ENCODE measurements at regions not wholly inside any gene's neighbourhood (a gene's known extent, or its start where the extent isn't known, plus 50 kb on each side); places are given as distances from the start of the nearest gene placed in this dataset.

- TF ChIP-seq MYC (IDR thresholded peaks at IDR 0.05; ENCODE audit: low read depth, low read length) (no peak), MYC (CRISPR knock-in tag; IDR thresholded peaks at IDR 0.05; ENCODE audit: borderline replicate concordance, low read depth) (no peak), E2F6 (IDR thresholded peaks at IDR 0.05; ENCODE audit: borderline replicate concordance in 1 of 2, extremely low read depth in 1 of 2, insufficient read depth in 1 of 2, insufficient read length in 1 of 2, low read depth in 1 of 2, low read length in 1 of 2, poor library complexity in 1 of 2, severe bottlenecking in 1 of 2) (no peak), TAF7 (tag; IDR thresholded peaks at IDR 0.05) (no peak), HNRNPL (IDR thresholded peaks at IDR 0.05; ENCODE audit: low read depth, low read length) (no peak)
Observed at GRCh38 chr2:155203178-155203577, 504.7 kb downstream of the KCNJ3 start (continued).

GRCh38 chr2:155200753-155201152 lies 502.3 kb downstream of the KCNJ3 start:
- H3K4me3 ChIP-seq, result no peak overlapping the region
- no peaks in the 10 kb centered on the region for H3K79me2 ChIP-seq (ENCODE audit: control insufficient read depth, insufficient read depth, low read length)
- no peaks in the 10 kb centered on the region for H3K9me3 ChIP-seq (replicated peaks; ENCODE audit: control insufficient read depth, insufficient read depth, low read depth, low read length)
- H4K20me1 ChIP-seq (replicated peaks; ENCODE audit: control insufficient read depth, insufficient read depth, low read length), result no peaks in the 10 kb centered on the region
- no peaks in the 10 kb centered on the region for H3K27me3 ChIP-seq (ENCODE audit: control insufficient read depth in 2 of 2, insufficient read depth in 2 of 2, low read length in 2 of 2)
- H3K36me3 ChIP-seq (ENCODE audit: control insufficient read depth, insufficient read depth, low read length), result no peaks in the 10 kb centered on the region
- BruUV-seq (replicated peaks), result no TSS peak
- H3K9me1 ChIP-seq (ENCODE audit: control insufficient read depth, insufficient read depth, low read length), result no peaks in the 10 kb centered on the region
- no peaks in the 10 kb centered on the region for H3K4me1 ChIP-seq (replicated peaks in 1 of 2; ENCODE audit: control insufficient read depth in 2 of 2, insufficient read depth in 2 of 2, low read length in 2 of 2)
- DNase-seq (ENCODE audit: extremely low read depth in 1 of 4, low spot score in 3 of 4), result no peak
- no peak overlapping the region for H2AFZ ChIP-seq (ENCODE audit: low read depth, low read length)
- FAIRE-seq, result no peak
- no peak overlapping the region for H3K4me2 ChIP-seq (ENCODE audit: insufficient read depth, low read length)
- intact Hi-C loops (cut with micrococcal nuclease) (no loop called here), in situ Hi-C loops (cut with MboI) (no loop called here)
- ChIA-PET POLR2A (no interaction called here), CTCF (ENCODE audit: low intra/inter-chr PET ratio) (no interaction called here)
- no peak overlapping the region for H3K27ac ChIP-seq (ENCODE audit: extremely low read depth, low read depth, low read length)
- H3K9ac ChIP-seq (ENCODE audit: insufficient read depth in 1 of 2, low read depth in 2 of 2, low read length in 2 of 2), result no peak overlapping the region
- no peak for ATAC-seq
- no peak for TF ChIP-seq PHB (CRISPR knock-in tag; IDR thresholded peaks at IDR 0.05)
- no peak for TF ChIP-seq DEAF1 (CRISPR knock-in tag; IDR thresholded peaks at IDR 0.05)
- TF ChIP-seq SPI1 (IDR thresholded peaks at IDR 0.05; ENCODE audit: borderline replicate concordance, low read depth, low read length), result no peak
- TF ChIP-seq ZNF511 (CRISPR knock-in tag; IDR thresholded peaks at IDR 0.05), result no peak
- no peak for TF ChIP-seq ZNF277 (CRISPR knock-in tag; IDR thresholded peaks at IDR 0.05; ENCODE audit: borderline replicate concordance)
- no peak for TF ChIP-seq HDAC6 (IDR thresholded peaks at IDR 0.05; ENCODE audit: low read depth, low read length)
- TF ChIP-seq PHTF2 (CRISPR knock-in tag; IDR thresholded peaks at IDR 0.05), result no peak
- TF ChIP-seq ILF3 (IDR thresholded peaks at IDR 0.05; ENCODE audit: borderline replicate concordance), result no peak
- no peak for TF ChIP-seq ZNF165 (CRISPR knock-in tag; IDR thresholded peaks at IDR 0.05; ENCODE audit: borderline replicate concordance)
- TF ChIP-seq MAFF (IDR thresholded peaks at IDR 0.05; ENCODE audit: low read length), result no peak
- no peak for TF ChIP-seq ATF3 (IDR thresholded peaks at IDR 0.05)
- TF ChIP-seq ATF3 (CRISPR knock-in tag; conservative IDR thresholded peaks at IDR 0.05), result no peak
- no peak for TF ChIP-seq SRSF7 (optimal IDR thresholded peaks at IDR 0.05; ENCODE audit: low read depth, low read length)

Data from K562 (cell line).